HG03095 (cell line): ENCODE measurements at regions not wholly inside any gene's neighbourhood (a gene's known extent, or its start where the extent isn't known, plus 50 kb on each side); places are given as distances from the start of the nearest gene placed in this dataset.
A peak's percentile ranks its signal among the peaks of the same experiment; 100 is the strongest.

Experiments used
- ATAC-seq: cut with Tn5 transposase; IDR thresholded peaks from one replicate; pipeline ENCODE4 v1.9.1; 2021; ENCODE audit warnings: moderate library complexity; ENCODE audit not compliant: unreplicated experiment

GRCh38 chr5:167953151-167953798, 338.2 kb upstream of the WWC1 start:
- ATAC-seq: no peak

GRCh38 chr5:167961731-167962130, 329.7 kb upstream of the WWC1 start:
- ATAC-seq: no peak

- ATAC-seq: no peak
Measured at GRCh38 chr5:167964529-167964928, 326.9 kb upstream of the WWC1 start.

GRCh38 chr5:167965710-167966109, 325.7 kb upstream of the WWC1 start:
- ATAC-seq: no peak

- no peak for ATAC-seq
Measured at GRCh38 chr5:167966979-167967378, 324.5 kb upstream of the WWC1 start.

- no peak for ATAC-seq
Measured at GRCh38 chr5:167967494-167968177, 323.8 kb upstream of the WWC1 start.

GRCh38 chr5:167968837-167969236, 322.6 kb upstream of the WWC1 start:
- ATAC-seq: no peak

GRCh38 chr5:167969998-167970397, 321.4 kb upstream of the WWC1 start:
- ATAC-seq: peak; percentile 75

- no peak for ATAC-seq
Measured at GRCh38 chr5:167971706-167972105, 319.7 kb upstream of the WWC1 start.

GRCh38 chr5:167973126-167973525, 318.3 kb upstream of the WWC1 start:
- ATAC-seq: no peak

GRCh38 chr5:167984951-167985350, 306.5 kb upstream of the WWC1 start:
- ATAC-seq: no peak

GRCh38 chr5:167985373-167985772, 306.1 kb upstream of the WWC1 start:
- ATAC-seq: no peak

GRCh38 chr5:167987490-167988280, 303.8 kb upstream of the WWC1 start:
- no peak for ATAC-seq

- ATAC-seq: no peak
Measured at GRCh38 chr5:167992868-167993267, 298.6 kb upstream of the WWC1 start.

- no peak for ATAC-seq
Measured at GRCh38 chr5:167993771-167994170, 297.7 kb upstream of the WWC1 start.

GRCh38 chr5:167995844-167996425, 295.5 kb upstream of the WWC1 start:
- no peak for ATAC-seq

GRCh38 chr5:167998148-167998767, 293.2 kb upstream of the WWC1 start:
- ATAC-seq: no peak

- ATAC-seq: no peak
Measured at GRCh38 chr5:167999182-167999581, 292.3 kb upstream of the WWC1 start.

GRCh38 chr5:168001318-168001717, 290.1 kb upstream of the WWC1 start:
- ATAC-seq: no peak

GRCh38 chr5:168002116-168002515, 289.3 kb upstream of the WWC1 start:
- no peak for ATAC-seq

- ATAC-seq: no peak
Measured at GRCh38 chr5:168005093-168005492, 286.4 kb upstream of the WWC1 start.
